HCT116 (cell line): ENCODE measurements at regions not wholly inside any gene's neighbourhood (a gene's known extent, or its start where the extent isn't known, plus 50 kb on each side); places are given as distances from the start of the nearest gene placed in this dataset.

Experiments
- ATAC-seq: fragments of 200-7000 bp; cut with Tn5 transposase; 2 replicates; pipeline ENCODE4 v1.9.1; 2020; ENCODE audit warnings: mild to moderate bottlenecking, moderate library complexity
- BruUV-seq: library from RNA; stranded (reverse); fragments of 400-500 nt; replicated peaks from 2 replicates; lab custom pipeline; 2021; lab: Mats Ljungman, UMichigan
- CTCF ChIA-PET: fragments of 300-600 bp; sonication (Branson Sonifier 250); formaldehyde crosslinking; loops from one replicate; lab custom pipeline; 2021; ENCODE audit warnings: antibody characterized with exemption; lab: Charles Lee
- POLR2A ChIA-PET: fragments of 300-600, 350-600 bp; sonication (Branson Sonifier 250); formaldehyde crosslinking; loops from one replicate; lab custom pipeline; 2021; ENCODE audit warnings: antibody characterized with exemption; lab: Charles Lee
- RAD21 ChIA-PET, 2 experiments: fragments of 300-600 bp; sonication (Branson Sonifier 250); formaldehyde crosslinking; loops; one replicate each; lab custom pipeline; 2023; ENCODE audit warnings: low total read pairs in 2 of 2; ENCODE audit not compliant: uncharacterized antibody in 2 of 2, unreplicated experiment in 2 of 2, low non-redundant PET in 1 of 2; lab: Charles Lee
- DNase-seq: peaks from one replicate; pipeline ENCODE4 v3.0.0-alpha.2; 2010; ENCODE audit warnings: low read depth, low spot score
- H2AFZ ChIP-seq: fragments of 200-600 bp; shearing (Covaris generic), sonication (generic); 2 replicates; pipeline ENCODE4 v1.6.1; 2017; ENCODE audit warnings: low read depth, mixed run types, mixed read lengths, antibody characterized with exemption, low read length; ENCODE audit not compliant: poor library complexity, severe bottlenecking
- H3K27ac ChIP-seq: 2 replicates; pipeline ENCODE4 v1.5.1; 2012; ENCODE audit warnings: low read depth, low read length
- H3K27me3 ChIP-seq: fragments of 200-600 bp; sonication (generic); 2 replicates; pipeline ENCODE4 v1.6.1; 2016; ENCODE audit warnings: mixed run types, low read length, mixed read lengths; ENCODE audit not compliant: insufficient read depth
- H3K36me3 ChIP-seq, 2 experiments: fragments of 200-500 bp in 1 of 2; fragments of 200-600 bp in 1 of 2; sonication (Bioruptor generic) in 1 of 2; sonication (generic) in 1 of 2; 2 replicates each; pipeline versions ENCODE4 v1.5.1 to v1.6.1; 2014 to 2016; ENCODE audit warnings: low read length in 2 of 2, inconsistent platforms in 1 of 2, mixed read lengths in 1 of 2, mixed run types in 1 of 2; ENCODE audit not compliant: insufficient read depth in 2 of 2, control insufficient read depth in 1 of 2
- H3K4me1 ChIP-seq, 2 experiments: fragments of 200-600 bp in 1 of 2; sonication (generic) in 1 of 2; 2 replicates each; pipeline versions ENCODE4 v1.5.1 to v1.6.1; 2012 to 2017; ENCODE audit warnings: low read length in 2 of 2, inconsistent platforms in 1 of 2, mild to moderate bottlenecking in 1 of 2, mixed read lengths in 1 of 2, mixed run types in 1 of 2, moderate library complexity in 1 of 2; ENCODE audit not compliant: insufficient read depth in 2 of 2, control insufficient read depth in 1 of 2
- H3K4me2 ChIP-seq: fragments of 200-600 bp; sonication (generic); 2 replicates; pipeline ENCODE4 v1.6.1; 2017; ENCODE audit warnings: mixed run types, low read length, mixed read lengths
- H3K4me3 ChIP-seq, 2 experiments: fragments of 200-600 bp in 1 of 2; sonication (generic) in 1 of 2; replicated peaks in 1 of 2; 2 replicates each; pipeline ENCODE4 v1.5.1; 2011 to 2016; ENCODE audit warnings: low read length in 2 of 2, control low read depth in 1 of 2, low read depth in 1 of 2, mild to moderate bottlenecking in 1 of 2, mixed read lengths in 1 of 2, mixed run types in 1 of 2
- H3K79me2 ChIP-seq: fragments of 200-600 bp; sonication (generic); 2 replicates; pipeline ENCODE4 v1.6.1; 2017; ENCODE audit warnings: mild to moderate bottlenecking, mixed run types, low read length, moderate library complexity, mixed read lengths; ENCODE audit not compliant: insufficient read depth
- H3K9ac ChIP-seq: fragments of 200-600 bp; sonication (generic); 2 replicates; pipeline ENCODE4 v1.6.1; 2016; ENCODE audit warnings: low read length, mixed read lengths
- H3K9me2 ChIP-seq: fragments of 200-600 bp; sonication (generic), shearing (Covaris generic); 2 replicates; pipeline ENCODE4 v1.6.1; 2017; ENCODE audit warnings: mixed run types, mild to moderate bottlenecking, moderate library complexity; ENCODE audit not compliant: insufficient read depth
- H3K9me3 ChIP-seq, 2 experiments: fragments of 200-500 bp in 1 of 2; fragments of 200-600 bp in 1 of 2; sonication (Bioruptor generic) in 1 of 2; sonication (generic) in 1 of 2; 2 replicates each; pipeline ENCODE4 v1.6.1; 2014 to 2017; ENCODE audit warnings: low read length in 2 of 2, mixed read lengths in 2 of 2, inconsistent platforms in 1 of 2, low read depth in 1 of 2, mild to moderate bottlenecking in 1 of 2, mixed run types in 1 of 2, moderate library complexity in 1 of 2; ENCODE audit not compliant: control insufficient read depth in 1 of 2, insufficient read depth in 1 of 2
- H4K20me1 ChIP-seq: fragments of 200-600 bp; sonication (generic), shearing (Covaris generic); 2 replicates; pipeline ENCODE4 v1.6.1; 2017; ENCODE audit warnings: mixed run types, mild to moderate bottlenecking, moderate library complexity; ENCODE audit not compliant: insufficient read depth
- ATF3 ChIP-seq: IDR thresholded peaks from 2 replicates; pipeline ENCODE4 v1.6.1; 2012
- CBX3 ChIP-seq: IDR thresholded peaks from 2 replicates; pipeline ENCODE4 v1.6.1; 2012; ENCODE audit warnings: low read depth
- EGR1 ChIP-seq: IDR thresholded peaks from 2 replicates; pipeline ENCODE4 v1.6.1; 2012; ENCODE audit warnings: low read depth
- ELF1 ChIP-seq: IDR thresholded peaks from 2 replicates; pipeline ENCODE4 v1.6.1; 2012; ENCODE audit warnings: low read depth, borderline replicate concordance
- EZH2 ChIP-seq: fragments of 200-600 bp; sonication (generic); IDR thresholded peaks from 2 replicates; pipeline ENCODE4 v1.6.1; 2017; ENCODE audit warnings: antibody characterized with exemption, mixed run types
- FOSL1 ChIP-seq: IDR thresholded peaks from 2 replicates; pipeline ENCODE4 v1.6.1; 2012; ENCODE audit warnings: low read depth
- JUND ChIP-seq: IDR thresholded peaks from 2 replicates; pipeline ENCODE4 v1.6.1; 2012
- MAX ChIP-seq: IDR thresholded peaks from 2 replicates; pipeline ENCODE4 v1.6.1; 2012
- POLR2A ChIP-seq: IDR thresholded peaks from 2 replicates; pipeline ENCODE4 v1.7.0; 2011; ENCODE audit warnings: borderline replicate concordance; ENCODE audit not compliant: insufficient read depth, insufficient read length; ENCODE audit errors: extremely low read depth
- POLR2AphosphoS5 ChIP-seq: IDR thresholded peaks from 2 replicates; pipeline ENCODE4 v1.6.1; 2011; ENCODE audit warnings: mild to moderate bottlenecking, low read depth, low read length, moderate library complexity
- RAD21 ChIP-seq: IDR thresholded peaks from 2 replicates; pipeline ENCODE4 v1.6.1; 2012; ENCODE audit warnings: low read depth, mild to moderate bottlenecking
- SP1 ChIP-seq: IDR thresholded peaks from 2 replicates; pipeline ENCODE4 v1.6.1; 2012; ENCODE audit warnings: low read depth
- SRF ChIP-seq: IDR thresholded peaks from 2 replicates; pipeline ENCODE4 v1.6.1; 2012; ENCODE audit warnings: low read depth
- TCF7L2 ChIP-seq: IDR thresholded peaks from 2 replicates; pipeline ENCODE4 v1.7.0; 2011; ENCODE audit warnings: borderline replicate concordance, inconsistent platforms; ENCODE audit not compliant: insufficient read depth, insufficient read length; ENCODE audit errors: extremely low read depth
- YY1 ChIP-seq: IDR thresholded peaks from 2 replicates; pipeline ENCODE4 v1.6.1; 2011; ENCODE audit warnings: low read length, low read depth, moderate library complexity, mild to moderate bottlenecking; ENCODE audit not compliant: insufficient replicate concordance; ENCODE audit errors: extremely low read depth
- ZFX ChIP-seq: fragments of 450-650 bp; IDR thresholded peaks from 2 replicates; pipeline ENCODE4 v1.6.1; 2017
- ZNF274 ChIP-seq: fragments of 200-500 bp; sonication (Bioruptor generic); IDR thresholded peaks from 2 replicates; pipeline ENCODE4 v1.6.1; 2014; ENCODE audit warnings: mild to moderate bottlenecking, low read depth, low read length, inconsistent platforms
- intact Hi-C: fragments of 100-400 bp; cut with micrococcal nuclease; formaldehyde crosslinking; loops from 2 replicates; pipeline ENCODE4 v1.10.0; 2022
- TF ChIP-seq, protein P1 (sequence below): IDR thresholded peaks from 2 replicates; pipeline ENCODE4 v1.6.1; 2012; ENCODE audit warnings: low read depth
- TF ChIP-seq, protein P2 (sequence below): IDR thresholded peaks from 2 replicates; pipeline ENCODE4 v1.6.1; 2011; ENCODE audit warnings: mild to moderate bottlenecking, low read length, moderate library complexity; ENCODE audit not compliant: insufficient replicate concordance; ENCODE audit errors: extremely low read depth

DNA sequence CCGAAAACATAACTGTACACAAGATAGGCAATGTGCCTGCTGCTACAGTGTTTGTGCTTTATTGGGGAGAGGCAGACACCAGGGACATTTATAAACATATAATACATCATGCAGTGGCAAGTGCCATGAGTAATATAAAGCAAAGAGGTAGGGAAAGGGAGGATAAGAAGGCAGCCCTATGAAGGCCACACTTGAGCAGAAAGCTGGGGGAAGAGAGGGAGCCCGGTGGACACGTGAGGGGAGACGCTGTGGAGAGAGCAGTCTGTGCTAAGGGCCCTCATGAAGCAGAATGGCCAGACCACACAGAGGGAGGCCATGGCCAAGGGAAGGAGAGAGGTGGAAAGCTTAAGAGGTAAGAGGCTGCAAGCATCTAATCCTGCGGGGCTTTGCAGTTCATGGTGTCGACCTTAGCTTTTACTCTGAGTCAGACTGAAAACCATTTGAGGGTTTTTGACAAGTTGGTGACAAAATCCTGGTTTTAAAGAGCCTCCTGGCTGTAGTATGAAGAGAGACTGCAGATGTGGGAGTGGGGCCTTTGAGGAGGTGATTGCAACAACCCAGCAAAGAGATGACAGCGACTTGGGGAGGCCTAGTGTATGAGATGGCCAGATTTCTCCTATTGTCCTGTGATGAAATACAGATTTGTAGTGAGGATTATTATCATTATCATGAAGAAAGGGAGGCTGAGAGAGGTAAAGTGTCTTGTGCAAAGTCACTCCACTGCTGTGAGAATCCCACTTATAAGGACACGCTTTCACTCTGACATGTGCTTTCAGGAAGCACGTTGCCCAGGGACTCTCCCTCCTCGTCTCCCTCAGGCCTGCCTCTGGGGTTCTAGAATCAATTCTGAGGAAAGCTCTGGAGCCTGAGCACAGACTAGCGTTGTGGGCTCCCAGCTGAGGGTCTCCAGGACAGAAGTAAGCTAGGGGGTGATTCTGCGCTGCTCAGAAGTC is 192.9 kb downstream of the RHOU start (continued):
- TF ChIP-seq ATF3 (no peak), JUND (no peak)

DNA sequence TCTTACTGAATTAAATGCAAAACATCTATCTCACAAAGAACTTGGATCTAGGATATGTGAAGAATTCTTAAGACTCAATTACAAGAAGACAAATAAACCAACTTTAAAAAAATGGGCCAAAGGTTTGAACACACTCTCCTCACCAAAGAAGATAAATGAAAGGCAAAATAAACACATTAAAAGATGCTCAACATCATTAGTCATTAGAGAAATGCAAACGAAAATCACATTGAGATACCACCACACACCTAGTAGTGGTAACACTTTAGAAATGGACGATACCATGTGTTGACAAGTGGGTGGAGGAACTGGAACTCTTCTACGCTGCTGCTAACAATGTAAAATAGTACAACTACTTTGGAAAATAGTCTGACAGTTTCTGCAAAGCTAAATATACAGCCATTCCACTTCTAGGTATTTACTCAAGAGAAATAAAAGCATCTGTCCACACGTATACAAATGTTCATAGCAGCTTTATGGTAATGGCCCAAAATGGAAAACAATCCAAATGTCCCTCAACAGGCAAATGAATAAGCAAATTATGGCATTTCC is 194.3 kb downstream of the RHOU start:
- ChIA-PET RAD21 (no interaction called here), POLR2A (no interaction called here)

More for the DNA sequence above, 194.3 kb downstream of the RHOU start:
- no peak overlapping the region for H2AFZ ChIP-seq
- DNase-seq = no peak
- H3K4me2 ChIP-seq = no peak overlapping the region
- no peaks in the 10 kb centered on the region for H3K36me3 ChIP-seq
- no peak overlapping the region for H3K9ac ChIP-seq
- no peaks in the 10 kb centered on the region for H3K4me1 ChIP-seq
- no peak overlapping the region for H3K27ac ChIP-seq
- H3K9me3 ChIP-seq = no peaks in the 10 kb centered on the region
- CTCF ChIA-PET = no interaction called here
- no peak for ATAC-seq
- no TSS peak for BruUV-seq
- intact Hi-C loops = no loop called here
- H3K9me2 ChIP-seq = no peaks in the 10 kb centered on the region
- TF ChIP-seq ZFX = no peak
- no peak for TF ChIP-seq EZH2
- TF ChIP-seq MAX = no peak
- no peak for TF ChIP-seq SP1
- TF ChIP-seq RAD21 = no peak
- no peak for TF ChIP-seq EGR1
- TF ChIP-seq YY1 = no peak
- no peak for TF ChIP-seq POLR2AphosphoS5
- TF ChIP-seq, protein P1, sequence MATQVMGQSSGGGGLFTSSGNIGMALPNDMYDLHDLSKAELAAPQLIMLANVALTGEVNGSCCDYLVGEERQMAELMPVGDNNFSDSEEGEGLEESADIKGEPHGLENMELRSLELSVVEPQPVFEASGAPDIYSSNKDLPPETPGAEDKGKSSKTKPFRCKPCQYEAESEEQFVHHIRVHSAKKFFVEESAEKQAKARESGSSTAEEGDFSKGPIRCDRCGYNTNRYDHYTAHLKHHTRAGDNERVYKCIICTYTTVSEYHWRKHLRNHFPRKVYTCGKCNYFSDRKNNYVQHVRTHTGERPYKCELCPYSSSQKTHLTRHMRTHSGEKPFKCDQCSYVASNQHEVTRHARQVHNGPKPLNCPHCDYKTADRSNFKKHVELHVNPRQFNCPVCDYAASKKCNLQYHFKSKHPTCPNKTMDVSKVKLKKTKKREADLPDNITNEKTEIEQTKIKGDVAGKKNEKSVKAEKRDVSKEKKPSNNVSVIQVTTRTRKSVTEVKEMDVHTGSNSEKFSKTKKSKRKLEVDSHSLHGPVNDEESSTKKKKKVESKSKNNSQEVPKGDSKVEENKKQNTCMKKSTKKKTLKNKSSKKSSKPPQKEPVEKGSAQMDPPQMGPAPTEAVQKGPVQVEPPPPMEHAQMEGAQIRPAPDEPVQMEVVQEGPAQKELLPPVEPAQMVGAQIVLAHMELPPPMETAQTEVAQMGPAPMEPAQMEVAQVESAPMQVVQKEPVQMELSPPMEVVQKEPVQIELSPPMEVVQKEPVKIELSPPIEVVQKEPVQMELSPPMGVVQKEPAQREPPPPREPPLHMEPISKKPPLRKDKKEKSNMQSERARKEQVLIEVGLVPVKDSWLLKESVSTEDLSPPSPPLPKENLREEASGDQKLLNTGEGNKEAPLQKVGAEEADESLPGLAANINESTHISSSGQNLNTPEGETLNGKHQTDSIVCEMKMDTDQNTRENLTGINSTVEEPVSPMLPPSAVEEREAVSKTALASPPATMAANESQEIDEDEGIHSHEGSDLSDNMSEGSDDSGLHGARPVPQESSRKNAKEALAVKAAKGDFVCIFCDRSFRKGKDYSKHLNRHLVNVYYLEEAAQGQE = no peak
- TF ChIP-seq ELF1 = no peak
- no peak for TF ChIP-seq ZNF274
- no peak for TF ChIP-seq ATF3
- no peak for TF ChIP-seq FOSL1
- TF ChIP-seq, protein P2, sequence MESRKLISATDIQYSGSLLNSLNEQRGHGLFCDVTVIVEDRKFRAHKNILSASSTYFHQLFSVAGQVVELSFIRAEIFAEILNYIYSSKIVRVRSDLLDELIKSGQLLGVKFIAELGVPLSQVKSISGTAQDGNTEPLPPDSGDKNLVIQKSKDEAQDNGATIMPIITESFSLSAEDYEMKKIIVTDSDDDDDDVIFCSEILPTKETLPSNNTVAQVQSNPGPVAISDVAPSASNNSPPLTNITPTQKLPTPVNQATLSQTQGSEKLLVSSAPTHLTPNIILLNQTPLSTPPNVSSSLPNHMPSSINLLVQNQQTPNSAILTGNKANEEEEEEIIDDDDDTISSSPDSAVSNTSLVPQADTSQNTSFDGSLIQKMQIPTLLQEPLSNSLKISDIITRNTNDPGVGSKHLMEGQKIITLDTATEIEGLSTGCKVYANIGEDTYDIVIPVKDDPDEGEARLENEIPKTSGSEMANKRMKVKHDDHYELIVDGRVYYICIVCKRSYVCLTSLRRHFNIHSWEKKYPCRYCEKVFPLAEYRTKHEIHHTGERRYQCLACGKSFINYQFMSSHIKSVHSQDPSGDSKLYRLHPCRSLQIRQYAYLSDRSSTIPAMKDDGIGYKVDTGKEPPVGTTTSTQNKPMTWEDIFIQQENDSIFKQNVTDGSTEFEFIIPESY = no peak
- no peak for TF ChIP-seq TCF7L2
- TF ChIP-seq POLR2A = no peak
- TF ChIP-seq SRF = no peak
- no peak for TF ChIP-seq CBX3
- TF ChIP-seq, all 23 proteins: peak for 0
- Histone ChIP-seq H3K4me3 (no peak overlapping the region), H4K20me1 (no peaks in the 10 kb centered on the region), H3K79me2 (no peaks in the 10 kb centered on the region), H3K27me3 (no peaks in the 10 kb centered on the region)
